Forelimb muscle (tissue), 1 donor: ENCODE measurements at regions not wholly inside any gene's neighbourhood (a gene's known extent, or its start where the extent isn't known, plus 50 kb on each side); places are given as distances from the start of the nearest gene placed in this dataset.
"Not testable (repeated sequence)": the region's sequence is repeated elsewhere in the genome, so short reads cannot be mapped to it uniquely, and the experiment has no call there.

ENCODE experiments used
- DNase-seq: peaks from one replicate; pipeline ENCODE4 v3.0.0-alpha.2; 2013; ENCODE audit warnings: low read depth

DNA sequence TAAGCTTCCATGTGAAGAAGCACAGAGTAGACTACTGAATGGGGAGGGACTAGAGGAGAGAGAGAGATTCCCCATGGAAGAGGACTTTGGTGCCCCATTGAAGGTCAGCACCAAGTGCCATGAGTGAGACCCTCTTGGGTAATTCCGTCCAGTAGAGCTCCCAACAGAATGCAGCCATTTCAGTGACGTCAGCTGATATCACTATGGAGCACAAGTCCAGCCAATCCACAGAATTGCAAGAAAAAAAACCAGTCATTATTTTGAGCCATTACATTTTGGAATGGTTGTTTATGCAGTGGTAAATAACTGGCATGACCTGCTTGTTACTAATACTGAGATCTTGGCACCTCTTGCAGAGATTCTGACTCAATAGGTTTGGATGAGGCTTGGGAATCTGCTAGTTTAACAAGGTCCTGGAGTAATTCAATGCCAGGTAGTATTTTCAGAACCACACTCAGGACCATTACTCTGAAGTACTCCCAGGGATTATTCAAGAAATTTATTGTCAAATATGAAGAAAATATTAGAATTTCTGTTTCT is 52.6 kb upstream of the SP8 start:
- DNase-seq: no peak

DNA sequence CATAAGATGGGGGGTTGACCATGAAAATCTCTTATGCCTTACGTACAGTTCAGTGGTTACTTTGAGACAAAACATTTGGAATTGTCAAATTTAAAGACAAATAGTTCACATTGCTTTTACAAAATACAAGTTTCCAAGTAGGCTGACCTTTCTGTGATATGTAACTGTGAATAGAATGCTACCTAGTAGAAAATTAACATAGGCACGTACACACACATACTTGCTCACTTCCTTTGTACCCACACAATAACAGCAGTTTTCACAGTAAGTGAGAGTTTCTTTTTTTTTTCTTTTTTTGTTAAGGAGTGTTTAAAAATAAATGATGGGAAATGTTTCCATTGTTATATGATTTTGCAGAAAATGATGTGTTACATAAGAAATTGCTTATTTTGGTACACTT is 53.3 kb upstream of the SP8 start:
- DNase-seq: no peak

DNA sequence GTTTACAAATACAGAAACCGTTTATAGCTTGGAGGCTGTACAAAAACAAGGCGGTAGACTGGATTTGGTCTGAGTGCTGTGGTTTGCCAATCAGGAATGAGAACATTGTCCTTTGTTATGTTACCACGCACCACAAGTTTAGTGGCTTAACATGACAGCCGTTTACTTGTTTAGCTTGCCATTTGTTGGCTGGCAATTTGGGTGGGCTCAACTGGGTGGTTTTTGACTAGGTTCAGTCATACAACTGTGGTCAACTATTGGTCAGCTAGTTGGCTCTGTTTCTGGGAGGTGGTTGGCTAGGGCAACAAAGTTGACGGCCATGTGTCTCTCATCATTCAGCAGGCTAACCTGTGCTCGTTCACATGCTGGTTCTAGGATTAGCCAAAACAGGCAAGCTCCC is 60.1 kb upstream of the SP8 start:
- no peak for DNase-seq

GRCh38 chr7:20858951-20859350 is 72.3 kb upstream of the SP8 start:
- DNase-seq: no peak

GRCh38 chr7:20861468-20861867 is 74.8 kb upstream of the SP8 start:
- no peak for DNase-seq

DNA sequence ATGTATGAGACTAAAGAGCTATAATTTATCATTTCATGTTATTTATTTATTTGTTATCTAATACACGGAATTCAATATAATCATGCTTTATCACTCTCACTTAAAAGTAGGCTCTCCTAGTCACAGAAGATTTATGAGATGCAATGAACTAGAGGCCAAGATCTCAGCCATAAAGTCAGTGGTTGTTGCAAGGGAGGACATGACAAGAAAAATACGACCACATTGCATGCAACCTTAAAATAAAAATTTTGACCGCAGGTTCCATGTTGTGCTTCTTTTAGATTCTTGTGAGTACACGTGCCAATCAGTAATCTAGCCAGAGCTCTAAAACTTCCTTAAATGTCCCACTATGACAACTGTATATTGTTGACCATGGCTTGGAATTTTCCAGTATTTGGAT is 75.9 kb upstream of the SP8 start:
- no peak for DNase-seq

DNA sequence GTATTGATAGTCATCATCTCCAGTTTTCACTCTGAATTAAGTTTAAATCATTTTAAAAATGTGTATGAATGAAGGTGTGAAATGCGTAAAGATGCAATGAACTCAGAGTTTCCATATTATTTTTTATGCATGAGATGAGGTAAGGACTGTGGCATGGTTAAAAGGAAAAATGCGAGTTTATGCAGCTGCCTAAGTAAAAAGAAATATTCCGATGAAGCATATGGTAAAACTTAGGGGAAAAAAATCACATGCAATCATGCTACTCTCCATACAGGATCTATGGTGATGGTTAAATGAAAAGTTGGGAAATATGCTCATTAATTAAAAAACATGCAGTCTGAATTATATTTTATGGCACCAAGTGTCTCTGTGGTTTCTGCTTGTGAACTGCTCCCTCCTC is 77.5 kb upstream of the SP8 start:
- no peak for DNase-seq

GRCh38 chr7:20865684-20866083 is 79.0 kb upstream of the SP8 start:
- no peak for DNase-seq

GRCh38 chr7:20870977-20871376 is 84.3 kb upstream of the SP8 start:
- DNase-seq: no peak

DNA sequence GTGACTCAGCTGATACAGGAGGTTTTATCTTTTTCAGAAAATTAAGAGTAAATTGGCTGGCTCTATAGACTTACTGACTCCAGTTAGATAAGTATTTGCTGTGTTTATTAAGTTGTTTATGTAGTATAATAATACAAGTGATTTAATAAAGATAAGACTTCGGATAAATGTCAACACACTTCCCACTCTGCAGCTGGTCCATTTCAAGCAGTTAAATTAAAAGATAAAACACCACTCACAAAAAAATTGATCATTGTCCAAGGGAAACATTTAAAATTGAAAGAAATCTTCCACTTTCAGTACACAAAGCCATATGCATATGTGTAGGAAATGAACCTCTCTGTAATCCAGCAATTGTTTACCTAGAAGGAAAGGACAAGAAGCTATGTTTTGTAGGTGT is 106.1 kb upstream of the SP8 start:
- DNase-seq: no peak

DNA sequence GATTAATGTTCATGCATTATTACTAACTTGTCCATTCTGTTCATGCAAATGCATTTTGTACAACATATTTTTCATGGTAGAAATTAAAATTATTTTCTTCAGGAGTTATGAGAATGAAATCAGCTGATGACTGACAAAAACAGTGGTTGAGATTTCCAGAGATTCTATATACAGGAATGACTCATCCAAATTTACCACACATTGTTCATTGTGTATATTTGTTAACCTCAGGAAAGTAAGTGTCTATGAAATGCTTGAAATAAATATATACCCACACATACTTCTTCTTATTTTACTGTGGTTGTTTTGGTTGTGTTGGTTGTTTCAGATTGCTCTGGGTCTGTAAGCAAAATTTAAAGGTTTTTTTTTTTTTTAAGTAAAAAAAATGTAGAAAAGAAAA is 108.1 kb upstream of the SP8 start:
- no peak for DNase-seq

GRCh38 chr7:20895563-20895962 is 108.9 kb upstream of the SP8 start:
- DNase-seq: no peak

- DNase-seq: no peak
Observed at GRCh38 chr7:20896996-20897395, 110.3 kb upstream of the SP8 start.

DNA sequence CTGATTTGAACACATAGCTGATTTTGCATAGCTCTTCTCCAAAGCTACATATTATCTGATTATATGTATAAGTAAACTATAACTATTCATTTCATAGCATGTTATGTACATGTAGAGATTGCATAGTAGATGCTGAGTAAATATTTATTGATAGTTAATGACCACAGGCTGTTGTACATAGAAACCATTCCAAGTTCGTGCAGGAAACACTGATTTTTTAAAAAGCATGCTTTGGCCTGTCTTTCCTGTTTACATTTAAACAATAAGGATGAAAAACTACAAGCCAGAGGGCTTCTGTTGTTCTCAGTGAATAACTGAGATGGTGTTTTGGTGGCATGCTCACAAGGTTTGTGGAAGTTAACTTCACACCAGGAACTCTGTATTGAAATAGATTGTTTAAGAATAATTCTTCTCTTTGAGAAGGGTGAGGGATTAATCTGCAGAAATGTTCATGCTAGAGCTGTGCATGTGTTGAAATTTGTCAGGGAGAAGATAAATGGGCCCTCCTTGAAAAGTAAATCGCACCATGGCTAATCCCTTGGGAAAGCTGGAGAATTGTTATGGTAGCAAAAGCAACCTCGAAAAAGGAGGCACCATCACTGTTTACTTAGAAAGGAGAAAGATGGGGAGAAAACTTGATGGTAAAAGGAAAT is 120.2 kb upstream of the SP8 start:
- no peak for DNase-seq

DNA sequence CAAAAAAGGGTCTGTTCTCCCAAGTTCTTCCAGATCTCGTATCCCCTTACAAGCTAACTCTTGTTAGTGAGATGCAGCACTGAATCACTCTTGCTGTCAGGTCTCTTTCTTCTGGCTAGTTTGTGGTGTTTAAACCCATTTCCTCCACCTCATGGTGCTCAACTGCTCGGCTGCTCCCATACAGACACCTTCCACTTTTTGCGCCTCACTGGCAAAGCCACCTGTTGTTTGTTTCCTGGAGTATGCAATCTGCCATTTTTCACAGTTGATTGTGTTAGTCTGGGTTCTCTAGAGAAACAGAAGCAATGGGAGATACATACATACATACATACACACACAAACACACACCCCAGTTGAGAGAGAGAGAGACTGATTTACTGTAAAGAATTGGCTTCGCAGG is 124.4 kb upstream of the SP8 start:
- no peak for DNase-seq

DNA sequence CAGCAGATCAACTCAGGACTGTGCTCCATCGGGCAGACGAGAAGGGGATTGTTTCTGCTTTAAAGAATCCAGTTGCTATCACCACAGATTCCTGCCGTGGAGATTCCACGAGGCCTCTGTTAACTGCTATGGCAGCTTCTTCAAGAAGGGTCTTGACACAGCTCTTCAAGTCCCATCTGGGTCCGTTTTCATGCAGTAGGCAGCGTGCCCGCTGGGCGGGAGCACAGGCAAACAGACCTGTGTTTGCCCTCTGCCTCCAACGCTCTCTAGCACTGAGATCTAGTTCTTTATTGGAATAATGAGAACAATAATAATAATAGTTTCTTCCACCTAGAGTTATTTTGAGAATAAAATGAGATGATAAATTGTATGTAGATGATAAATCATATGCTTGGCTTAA is 127.2 kb upstream of the SP8 start:
- DNase-seq: no peak

DNA sequence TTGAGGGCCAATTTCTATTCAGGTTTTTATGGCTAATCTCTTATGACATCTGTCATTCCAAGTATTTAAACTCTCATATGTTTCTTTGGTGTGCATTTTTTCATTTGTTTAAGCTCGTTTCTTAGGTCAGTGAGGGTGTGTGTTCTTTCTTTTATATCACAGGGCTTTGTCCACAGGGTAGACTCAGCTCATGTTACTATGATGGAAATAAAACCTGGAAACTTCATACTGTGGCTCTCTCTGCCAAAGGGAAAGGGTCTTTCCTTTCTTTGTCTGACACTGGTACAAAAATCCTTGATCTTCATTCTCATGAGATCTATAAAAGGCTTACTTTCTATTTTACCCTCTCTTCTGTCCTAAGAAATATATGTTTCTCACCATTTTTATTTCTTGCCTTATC is 129.6 kb upstream of the SP8 start:
- no peak for DNase-seq

- DNase-seq: no peak
Observed at GRCh38 chr7:20917603-20918002, 130.9 kb upstream of the SP8 start.

- DNase-seq: no peak
Observed at GRCh38 chr7:20918156-20918555, 131.5 kb upstream of the SP8 start.

GRCh38 chr7:20927178-20927577 is 140.5 kb upstream of the SP8 start:
- DNase-seq: not testable (repeated sequence)

DNA sequence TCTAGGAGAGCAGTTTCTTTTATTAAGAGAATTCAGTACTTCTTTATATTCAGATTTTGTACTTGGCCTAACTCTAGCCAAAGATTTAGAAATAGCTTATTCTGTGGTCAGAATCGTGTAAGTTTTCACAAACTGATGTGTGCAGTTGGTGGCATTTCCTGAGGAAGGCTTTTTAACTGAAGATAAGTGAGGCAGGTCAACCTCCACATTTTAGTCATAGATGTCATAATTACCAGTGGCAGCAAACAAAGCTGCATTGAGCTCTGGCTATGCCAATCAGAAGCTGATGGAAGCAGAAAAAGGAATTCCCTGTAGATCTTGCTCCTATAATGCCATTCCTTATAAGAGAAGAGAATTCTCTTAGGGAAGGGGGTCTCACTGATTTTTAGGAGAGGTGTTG is 141.3 kb upstream of the SP8 start:
- no peak for DNase-seq

DNA sequence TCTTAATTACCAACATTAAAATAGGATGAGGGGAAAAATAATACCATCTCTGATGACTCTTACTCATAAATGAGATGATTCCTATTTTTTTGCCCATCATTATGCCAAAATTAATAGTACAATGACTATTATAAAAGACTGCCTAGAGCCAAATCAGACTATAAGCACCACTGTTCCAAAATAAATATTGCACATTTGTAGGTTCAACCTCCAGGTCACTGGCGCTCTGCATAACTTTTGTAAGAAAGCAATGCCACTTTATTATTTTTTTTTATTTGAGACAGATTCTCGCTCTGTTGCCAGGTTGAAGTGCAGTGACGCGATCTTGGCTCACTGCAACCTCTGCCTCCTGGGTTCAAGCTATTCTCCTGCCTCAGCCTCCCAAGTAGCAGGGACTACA is 142.5 kb upstream of the SP8 start:
- DNase-seq: no peak

DNA sequence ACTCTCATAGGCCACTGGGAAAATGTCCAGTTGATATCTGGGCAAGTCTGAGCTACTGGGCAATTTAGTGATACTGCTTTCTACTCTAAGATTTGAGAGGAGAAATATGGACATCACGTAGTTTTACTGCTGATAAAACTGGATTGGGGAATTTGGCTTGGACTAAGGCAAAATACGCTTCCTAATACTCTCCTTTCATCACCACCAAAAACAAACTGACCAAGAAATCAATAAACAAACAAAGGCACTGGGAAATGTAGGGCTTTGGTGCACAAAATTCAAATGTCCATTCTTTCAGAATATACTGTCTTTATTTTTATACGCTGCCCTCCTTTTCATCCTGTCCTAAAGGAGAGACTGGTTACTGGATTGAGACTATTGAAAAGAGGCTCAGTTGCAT is 145.1 kb upstream of the SP8 start:
- no peak for DNase-seq

DNA sequence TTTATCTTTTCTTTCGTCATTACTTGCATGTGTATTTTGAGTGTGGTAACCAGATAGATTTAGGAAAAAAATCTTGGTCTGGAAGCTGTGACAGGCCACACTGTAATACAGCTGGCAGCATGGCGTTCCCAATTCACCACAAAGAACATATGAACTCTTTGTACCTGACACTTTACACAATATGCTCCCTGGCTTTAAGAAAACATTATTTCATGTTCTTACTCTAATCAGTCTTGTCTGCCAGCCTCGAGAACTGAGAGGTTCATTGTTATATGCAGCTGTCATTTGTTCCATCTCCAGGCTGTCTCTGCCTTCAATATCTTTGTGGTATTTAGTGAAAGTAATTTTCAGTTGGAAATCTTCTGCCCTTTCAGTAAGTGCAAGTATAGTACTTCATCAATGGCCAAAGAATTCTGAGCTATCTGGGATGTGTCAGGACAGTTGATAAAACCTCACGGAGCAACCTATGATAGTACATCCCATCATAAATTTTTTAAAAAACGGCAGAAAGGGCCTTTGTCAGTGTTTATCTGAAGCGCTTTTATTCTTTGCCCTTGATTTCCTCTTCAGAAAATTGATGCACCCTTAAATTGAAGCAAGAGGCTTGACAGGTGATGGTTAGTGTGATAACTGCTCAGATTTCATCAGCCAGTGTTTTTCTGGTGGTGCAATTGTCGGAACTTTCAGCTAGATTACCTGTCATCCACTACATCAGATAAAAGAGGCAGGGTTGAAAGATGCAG is 146.3 kb upstream of the SP8 start:
- DNase-seq: no peak
